ENCODE measurements at regions not wholly inside any gene's neighbourhood (a gene's known extent, or its start where the extent isn't known, plus 50 kb on each side); places are given as distances from the start of the nearest gene placed in this dataset.
A peak's percentile ranks its signal among the peaks of the same experiment; 100 is the strongest.

DNA sequence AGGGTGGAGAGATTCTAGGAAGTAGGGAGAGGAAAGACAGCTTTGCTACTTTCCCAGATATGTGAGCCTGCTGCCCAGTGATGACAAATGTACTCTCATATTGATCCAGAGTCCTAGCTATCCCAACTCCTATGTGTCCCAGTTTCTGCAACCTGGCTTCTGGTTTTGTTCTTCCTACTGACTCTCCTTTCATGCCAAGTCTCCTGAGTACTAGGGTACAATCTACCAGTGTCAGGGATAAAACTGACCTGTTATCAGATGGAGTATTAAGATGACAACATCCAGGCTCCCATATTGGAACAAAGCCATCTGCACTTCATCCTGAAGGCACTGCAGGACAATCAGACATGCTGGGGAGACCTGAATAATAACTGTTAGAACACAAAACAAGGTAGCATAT lies 233.7 kb upstream of the PHYHIPL start:
- no peak overlapping the region for H3K4me3 ChIP-seq (ENCODE audit: low read depth in 2 of 2, low read length in 1 of 2)
- no peaks in the 10 kb centered on the region for H3K9me3 ChIP-seq
- no peaks in the 10 kb centered on the region for H3K36me3 ChIP-seq (replicated peaks in 1 of 2; ENCODE audit: control insufficient read depth in 1 of 2, insufficient read depth in 2 of 2, low read length in 1 of 2)
- H3K27me3 ChIP-seq (ENCODE audit: insufficient read depth): no peaks in the 10 kb centered on the region
- H4K20me1 ChIP-seq (ENCODE audit: insufficient read depth): no peaks in the 10 kb centered on the region
- H3F3A ChIP-seq (replicated peaks; ENCODE audit: insufficient read depth): no peaks in the 10 kb centered on the region
- POLR2A ChIA-PET: no interaction called here
- H3K4me1 ChIP-seq (ENCODE audit: control insufficient read depth in 1 of 2, insufficient read depth in 2 of 2, low read depth in 1 of 2, low read length in 1 of 2): peaks cover 0 to 5% of the 10 kb centered on the region in 2 experiments; a peak in 2 of 4 replicates
- H2AFZ ChIP-seq (ENCODE audit: low read depth): no peak overlapping the region
- no peak overlapping the region; a peak in 1 of 4 replicates for H3K27ac ChIP-seq (ENCODE audit: low read depth in 2 of 2, low read length in 1 of 2)
- TF ChIP-seq EP300 (IDR thresholded peaks at IDR 0.05; ENCODE audit: borderline replicate concordance in 1 of 2, low read depth in 1 of 2, low read length in 1 of 2) (peak in 1 of 2 experiments; percentile 77; a peak in 2 of 4 replicates), FOXJ3 (CRISPR knock-in tag; IDR thresholded peaks at IDR 0.05) (peak; percentile 54), REST (IDR thresholded peaks at IDR 0.05; ENCODE audit: low read depth, low read length) (no peak), GATA2 (CRISPR knock-in tag; IDR thresholded peaks at IDR 0.05) (peak; percentile 93), TCF12 (IDR thresholded peaks at IDR 0.05) (peak; percentile 51), CHD2 (IDR thresholded peaks at IDR 0.05; ENCODE audit: low read length, partially characterized antibody) (peak; percentile 54), EZH2phosphoT487 (IDR thresholded peaks at IDR 0.05; ENCODE audit: borderline replicate concordance, low read depth) (no peak), RCOR1 (IDR thresholded peaks at IDR 0.05; ENCODE audit: low read length) (peak; percentile 65), PBX3 (IDR thresholded peaks at IDR 0.05) (peak; percentile 34; the same call in 1 of the 2 replicates), NRF1 (IDR thresholded peaks at IDR 0.05; ENCODE audit: low read depth, low read length) (no peak)
- TF ChIP-seq, protein P1, sequence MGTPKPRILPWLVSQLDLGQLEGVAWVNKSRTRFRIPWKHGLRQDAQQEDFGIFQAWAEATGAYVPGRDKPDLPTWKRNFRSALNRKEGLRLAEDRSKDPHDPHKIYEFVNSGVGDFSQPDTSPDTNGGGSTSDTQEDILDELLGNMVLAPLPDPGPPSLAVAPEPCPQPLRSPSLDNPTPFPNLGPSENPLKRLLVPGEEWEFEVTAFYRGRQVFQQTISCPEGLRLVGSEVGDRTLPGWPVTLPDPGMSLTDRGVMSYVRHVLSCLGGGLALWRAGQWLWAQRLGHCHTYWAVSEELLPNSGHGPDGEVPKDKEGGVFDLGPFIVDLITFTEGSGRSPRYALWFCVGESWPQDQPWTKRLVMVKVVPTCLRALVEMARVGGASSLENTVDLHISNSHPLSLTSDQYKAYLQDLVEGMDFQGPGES (IDR thresholded peaks at IDR 0.05; ENCODE audit: low read depth, low read length): no peak
- H3K79me2 ChIP-seq (ENCODE audit: insufficient read depth): no peaks in the 10 kb centered on the region; the same call in 1 of the 2 replicates
- H3K4me2 ChIP-seq: no peak overlapping the region
- CTCF ChIA-PET: interaction anchor here (1.0 to 1.8 kb wide), 2 partner anchors 9 to 683 kb away, joined by 3 to 7 read pairs; no protein-coding TSS in a partner anchor
- peak; percentile 55 for DNase-seq
- no peaks in the 10 kb centered on the region for H3K9me2 ChIP-seq
- H3K9ac ChIP-seq: no peak overlapping the region
